C4-2B (cell line): ENCODE measurements at regions not wholly inside any gene's neighbourhood (a gene's known extent, or its start where the extent isn't known, plus 50 kb on each side); places are given as distances from the start of the nearest gene placed in this dataset.

Experiments
- CTCF ChIP-seq: fragments of 450-650 bp; conservative IDR thresholded peaks from 2 replicates; pipeline ENCODE4 v1.5.1; 2017; ENCODE audit warnings: mild to moderate bottlenecking
- ZFX ChIP-seq: fragments of 450-650 bp; IDR thresholded peaks from 2 replicates; pipeline ENCODE4 v1.6.1; 2017

GRCh38 chr1:30117685-30118084, 605.7 kb downstream of the MATN1 start:
- no peak for TF ChIP-seq CTCF
- TF ChIP-seq ZFX = no peak
